ENCODE measurements at regions not wholly inside any gene's neighbourhood (a gene's known extent, or its start where the extent isn't known, plus 50 kb on each side); places are given as distances from the start of the nearest gene placed in this dataset.

GRCh38 chr4:125744891-125745364 lies 430.2 kb downstream of the FAT4 start:
- DNase-seq (ENCODE audit: low spot score) = no peak

GRCh38 chr4:125749354-125749753 lies 434.6 kb downstream of the FAT4 start:
- DNase-seq (ENCODE audit: low spot score) = no peak

- DNase-seq (ENCODE audit: low spot score) = no peak
These were observed 435.6 kb downstream of the FAT4 start for GRCh38 chr4:125750399-125750798.

GRCh38 chr4:125750828-125751466 lies 436.2 kb downstream of the FAT4 start:
- DNase-seq (ENCODE audit: low spot score) = peak; percentile 41

- DNase-seq (ENCODE audit: low spot score) = no peak
These were observed 443.7 kb downstream of the FAT4 start for GRCh38 chr4:125758438-125758837.

GRCh38 chr4:125760201-125760819 lies 445.6 kb downstream of the FAT4 start:
- DNase-seq (ENCODE audit: low spot score) = no peak

- no peak for DNase-seq (ENCODE audit: low spot score)
These were observed 446.2 kb downstream of the FAT4 start for GRCh38 chr4:125760956-125761355.

GRCh38 chr4:125762537-125762936 lies 447.8 kb downstream of the FAT4 start:
- peak; percentile 9 for DNase-seq (ENCODE audit: low spot score)

- DNase-seq (ENCODE audit: low spot score) = no peak
These were observed 451.2 kb downstream of the FAT4 start for GRCh38 chr4:125765941-125766340.

GRCh38 chr4:125770814-125771398 lies 456.2 kb downstream of the FAT4 start:
- DNase-seq (ENCODE audit: low spot score) = no peak

GRCh38 chr4:125772680-125773079 lies 457.9 kb downstream of the FAT4 start:
- DNase-seq (ENCODE audit: low spot score) = no peak

- no peak for DNase-seq (ENCODE audit: low spot score)
These were observed 458.7 kb downstream of the FAT4 start for GRCh38 chr4:125773502-125773901.

- DNase-seq (ENCODE audit: low spot score) = no peak
These were observed 459.2 kb downstream of the FAT4 start for GRCh38 chr4:125773931-125774330.

- DNase-seq (ENCODE audit: low spot score) = no peak
These were observed 461.4 kb downstream of the FAT4 start for GRCh38 chr4:125776146-125776545.

- no peak for DNase-seq (ENCODE audit: low spot score)
These were observed 465.4 kb downstream of the FAT4 start for GRCh38 chr4:125780164-125780563.

- no peak for DNase-seq (ENCODE audit: low spot score)
These were observed 466.0 kb downstream of the FAT4 start for GRCh38 chr4:125780747-125781146.

- no peak for DNase-seq (ENCODE audit: low spot score)
These were observed 466.9 kb downstream of the FAT4 start for GRCh38 chr4:125781651-125782050.

GRCh38 chr4:125784741-125785140 lies 470.0 kb downstream of the FAT4 start:
- no peak for DNase-seq (ENCODE audit: low spot score)

- DNase-seq (ENCODE audit: low spot score) = no peak
These were observed 473.0 kb downstream of the FAT4 start for GRCh38 chr4:125787707-125788106.

GRCh38 chr4:125789023-125789422 lies 474.3 kb downstream of the FAT4 start:
- DNase-seq (ENCODE audit: low spot score) = no peak

- DNase-seq (ENCODE audit: low spot score) = no peak
These were observed 477.1 kb downstream of the FAT4 start for GRCh38 chr4:125791896-125792295.

- no peak for DNase-seq (ENCODE audit: low spot score)
These were observed 480.2 kb downstream of the FAT4 start for GRCh38 chr4:125794989-125795388.

- DNase-seq (ENCODE audit: low spot score) = no peak
These were observed 481.4 kb downstream of the FAT4 start for GRCh38 chr4:125796138-125796537.
